ENCODE measurements at regions not wholly inside any gene's neighbourhood (a gene's known extent, or its start where the extent isn't known, plus 50 kb on each side); places are given as distances from the start of the nearest gene placed in this dataset.

DNA sequence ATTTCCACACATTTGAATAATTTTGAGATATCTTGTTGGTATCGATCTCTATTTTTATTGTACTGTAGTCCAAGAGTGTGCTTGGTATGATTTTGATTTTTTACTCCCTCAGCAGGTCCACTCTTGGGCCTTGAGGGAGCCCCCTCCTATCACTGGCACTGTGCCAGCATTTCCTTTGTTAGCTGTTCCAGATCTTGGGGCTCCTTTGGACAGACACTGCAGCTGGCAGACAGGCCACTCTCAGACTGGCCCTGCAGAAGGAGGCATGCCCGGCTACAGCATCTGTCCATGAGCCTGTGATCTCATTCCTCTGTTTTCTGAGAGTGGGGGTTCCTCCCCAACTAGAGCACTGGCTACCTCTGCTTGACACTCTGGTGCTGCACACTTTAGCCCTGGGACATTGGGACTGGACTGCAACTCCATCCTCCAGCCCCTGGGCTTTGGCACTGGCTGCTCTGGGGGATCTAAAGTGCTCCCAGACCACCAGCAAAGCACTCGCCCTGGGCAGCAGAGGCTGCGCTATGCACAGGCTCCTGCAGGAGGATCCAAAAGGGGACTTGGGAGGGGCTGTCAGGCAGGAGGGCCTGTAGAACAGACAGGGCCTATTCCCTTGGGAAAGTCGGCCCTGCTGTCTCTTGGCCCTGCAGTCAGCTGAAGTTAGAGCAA lies 271.3 kb upstream of the DMAC1 start:
- no peak for ATAC-seq
- TF ChIP-seq ESRRG (CRISPR knock-in tag; IDR thresholded peaks at IDR 0.05) (no peak), SNAI2 (CRISPR knock-in tag; IDR thresholded peaks at IDR 0.05) (no peak), ISL1 (CRISPR knock-in tag; IDR thresholded peaks at IDR 0.05) (no peak), TCF4 (CRISPR knock-in tag; IDR thresholded peaks at IDR 0.05; ENCODE audit: borderline replicate concordance) (no peak), TOX (CRISPR knock-in tag; IDR thresholded peaks at IDR 0.05; ENCODE audit: borderline replicate concordance) (no peak), ZNF8 (CRISPR knock-in tag; IDR thresholded peaks at IDR 0.05) (no peak), ARNTL (CRISPR knock-in tag; IDR thresholded peaks at IDR 0.05; ENCODE audit: borderline replicate concordance, low read depth) (no peak), GLIS3 (CRISPR knock-in tag; IDR thresholded peaks at IDR 0.05) (no peak), ZNF565 (CRISPR knock-in tag; conservative IDR thresholded peaks at IDR 0.05; ENCODE audit: low read depth) (no peak), CSDC2 (CRISPR knock-in tag; IDR thresholded peaks at IDR 0.05) (no peak), RARB (CRISPR knock-in tag; IDR thresholded peaks at IDR 0.05) (no peak)
- TF ChIP-seq, protein P1, sequence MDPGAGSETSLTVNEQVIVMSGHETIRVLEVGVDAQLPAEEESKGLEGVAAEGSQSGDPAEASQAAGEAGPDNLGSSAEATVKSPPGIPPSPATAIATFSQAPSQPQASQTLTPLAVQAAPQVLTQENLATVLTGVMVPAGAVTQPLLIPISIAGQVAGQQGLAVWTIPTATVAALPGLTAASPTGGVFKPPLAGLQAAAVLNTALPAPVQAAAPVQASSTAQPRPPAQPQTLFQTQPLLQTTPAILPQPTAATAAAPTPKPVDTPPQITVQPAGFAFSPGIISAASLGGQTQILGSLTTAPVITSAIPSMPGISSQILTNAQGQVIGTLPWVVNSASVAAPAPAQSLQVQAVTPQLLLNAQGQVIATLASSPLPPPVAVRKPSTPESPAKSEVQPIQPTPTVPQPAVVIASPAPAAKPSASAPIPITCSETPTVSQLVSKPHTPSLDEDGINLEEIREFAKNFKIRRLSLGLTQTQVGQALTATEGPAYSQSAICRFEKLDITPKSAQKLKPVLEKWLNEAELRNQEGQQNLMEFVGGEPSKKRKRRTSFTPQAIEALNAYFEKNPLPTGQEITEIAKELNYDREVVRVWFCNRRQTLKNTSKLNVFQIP (CRISPR knock-in tag; IDR thresholded peaks at IDR 0.05; ENCODE audit: borderline replicate concordance, low read depth): no peak

DNA sequence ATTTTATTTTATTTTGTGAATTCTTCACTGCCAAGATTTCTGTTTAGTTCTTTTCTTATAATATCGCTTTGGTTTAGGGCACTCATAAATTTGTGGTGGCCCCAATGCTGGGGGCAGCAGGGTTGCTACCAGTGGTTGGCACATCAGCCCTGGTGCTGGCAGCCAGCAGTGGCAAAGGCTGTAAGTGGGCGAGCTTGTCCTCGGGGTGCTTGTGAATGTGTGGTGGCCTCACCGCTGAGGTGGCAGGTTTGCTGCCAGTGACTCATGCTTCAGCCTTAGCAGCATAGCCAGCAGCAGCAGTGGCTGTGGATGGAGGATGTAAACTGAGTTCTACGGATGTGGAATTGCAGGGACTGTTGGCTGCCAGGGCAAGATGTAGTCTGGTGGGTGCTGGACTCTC lies 262.9 kb upstream of the DMAC1 start:
- no peak for ATAC-seq
- TF ChIP-seq ZNF565 (CRISPR knock-in tag; conservative IDR thresholded peaks at IDR 0.05; ENCODE audit: low read depth): no peak
- no peak for TF ChIP-seq ZNF8 (CRISPR knock-in tag; IDR thresholded peaks at IDR 0.05)
- no peak for TF ChIP-seq ESRRG (CRISPR knock-in tag; IDR thresholded peaks at IDR 0.05)
- TF ChIP-seq ARNTL (CRISPR knock-in tag; IDR thresholded peaks at IDR 0.05; ENCODE audit: borderline replicate concordance, low read depth): no peak
- TF ChIP-seq RARB (CRISPR knock-in tag; IDR thresholded peaks at IDR 0.05): no peak
- TF ChIP-seq, protein P2, sequence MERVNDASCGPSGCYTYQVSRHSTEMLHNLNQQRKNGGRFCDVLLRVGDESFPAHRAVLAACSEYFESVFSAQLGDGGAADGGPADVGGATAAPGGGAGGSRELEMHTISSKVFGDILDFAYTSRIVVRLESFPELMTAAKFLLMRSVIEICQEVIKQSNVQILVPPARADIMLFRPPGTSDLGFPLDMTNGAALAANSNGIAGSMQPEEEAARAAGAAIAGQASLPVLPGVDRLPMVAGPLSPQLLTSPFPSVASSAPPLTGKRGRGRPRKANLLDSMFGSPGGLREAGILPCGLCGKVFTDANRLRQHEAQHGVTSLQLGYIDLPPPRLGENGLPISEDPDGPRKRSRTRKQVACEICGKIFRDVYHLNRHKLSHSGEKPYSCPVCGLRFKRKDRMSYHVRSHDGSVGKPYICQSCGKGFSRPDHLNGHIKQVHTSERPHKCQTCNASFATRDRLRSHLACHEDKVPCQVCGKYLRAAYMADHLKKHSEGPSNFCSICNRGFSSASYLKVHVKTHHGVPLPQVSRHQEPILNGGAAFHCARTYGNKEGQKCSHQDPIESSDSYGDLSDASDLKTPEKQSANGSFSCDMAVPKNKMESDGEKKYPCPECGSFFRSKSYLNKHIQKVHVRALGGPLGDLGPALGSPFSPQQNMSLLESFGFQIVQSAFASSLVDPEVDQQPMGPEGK (CRISPR knock-in tag; IDR thresholded peaks at IDR 0.05; ENCODE audit: borderline replicate concordance): no peak
- TF ChIP-seq, protein P3, sequence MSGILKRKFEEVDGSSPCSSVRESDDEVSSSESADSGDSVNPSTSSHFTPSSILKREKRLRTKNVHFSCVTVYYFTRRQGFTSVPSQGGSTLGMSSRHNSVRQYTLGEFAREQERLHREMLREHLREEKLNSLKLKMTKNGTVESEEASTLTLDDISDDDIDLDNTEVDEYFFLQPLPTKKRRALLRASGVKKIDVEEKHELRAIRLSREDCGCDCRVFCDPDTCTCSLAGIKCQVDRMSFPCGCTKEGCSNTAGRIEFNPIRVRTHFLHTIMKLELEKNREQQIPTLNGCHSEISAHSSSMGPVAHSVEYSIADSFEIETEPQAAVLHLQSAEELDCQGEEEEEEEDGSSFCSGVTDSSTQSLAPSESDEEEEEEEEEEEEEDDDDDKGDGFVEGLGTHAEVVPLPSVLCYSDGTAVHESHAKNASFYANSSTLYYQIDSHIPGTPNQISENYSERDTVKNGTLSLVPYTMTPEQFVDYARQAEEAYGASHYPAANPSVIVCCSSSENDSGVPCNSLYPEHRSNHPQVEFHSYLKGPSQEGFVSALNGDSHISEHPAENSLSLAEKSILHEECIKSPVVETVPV (CRISPR knock-in tag; IDR thresholded peaks at IDR 0.05): no peak
- TF ChIP-seq OSR1 (CRISPR knock-in tag; IDR thresholded peaks at IDR 0.05): no peak

DNA sequence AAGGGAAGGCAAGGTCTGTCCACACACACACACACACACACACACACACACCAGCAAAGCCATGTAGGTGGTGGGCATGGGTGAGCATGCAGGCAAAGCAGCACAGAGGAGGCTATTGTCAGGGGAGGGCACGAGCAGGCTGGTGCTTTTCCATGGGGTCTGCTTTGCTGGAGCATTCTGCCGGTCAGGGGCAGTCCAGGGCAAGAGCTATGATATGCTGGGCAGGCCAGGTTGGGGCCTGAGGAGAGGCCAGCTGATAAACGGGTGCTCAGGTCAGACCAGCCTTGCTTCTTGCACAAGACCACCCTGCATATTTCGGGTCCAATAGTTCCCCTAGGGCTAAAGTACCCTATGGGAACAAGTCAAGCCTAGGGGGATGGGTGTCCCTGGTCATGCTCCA lies 253.9 kb upstream of the DMAC1 start:
- TF ChIP-seq ISL1 (CRISPR knock-in tag; IDR thresholded peaks at IDR 0.05) (no peak), GLIS3 (CRISPR knock-in tag; IDR thresholded peaks at IDR 0.05) (no peak), SNAI2 (CRISPR knock-in tag; IDR thresholded peaks at IDR 0.05) (no peak), ZNF565 (CRISPR knock-in tag; conservative IDR thresholded peaks at IDR 0.05; ENCODE audit: low read depth) (no peak), BACH2 (CRISPR knock-in tag; IDR thresholded peaks at IDR 0.05; ENCODE audit: borderline replicate concordance) (no peak), ZFP3 (CRISPR knock-in tag; IDR thresholded peaks at IDR 0.05) (no peak), PPARA (CRISPR knock-in tag; IDR thresholded peaks at IDR 0.05; ENCODE audit: borderline replicate concordance) (no peak), ZFP30 (CRISPR knock-in tag; IDR thresholded peaks at IDR 0.05) (no peak), ZNF70 (CRISPR knock-in tag; IDR thresholded peaks at IDR 0.05) (no peak)
- TF ChIP-seq, protein P4, sequence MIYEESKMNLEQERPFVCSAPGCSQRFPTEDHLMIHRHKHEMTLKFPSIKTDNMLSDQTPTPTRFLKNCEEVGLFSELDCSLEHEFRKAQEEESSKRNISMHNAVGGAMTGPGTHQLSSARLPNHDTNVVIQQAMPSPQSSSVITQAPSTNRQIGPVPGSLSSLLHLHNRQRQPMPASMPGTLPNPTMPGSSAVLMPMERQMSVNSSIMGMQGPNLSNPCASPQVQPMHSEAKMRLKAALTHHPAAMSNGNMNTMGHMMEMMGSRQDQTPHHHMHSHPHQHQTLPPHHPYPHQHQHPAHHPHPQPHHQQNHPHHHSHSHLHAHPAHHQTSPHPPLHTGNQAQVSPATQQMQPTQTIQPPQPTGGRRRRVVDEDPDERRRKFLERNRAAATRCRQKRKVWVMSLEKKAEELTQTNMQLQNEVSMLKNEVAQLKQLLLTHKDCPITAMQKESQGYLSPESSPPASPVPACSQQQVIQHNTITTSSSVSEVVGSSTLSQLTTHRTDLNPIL (CRISPR knock-in tag; IDR thresholded peaks at IDR 0.05; ENCODE audit: low read depth): no peak
- TF ChIP-seq, protein P1 (CRISPR knock-in tag; IDR thresholded peaks at IDR 0.05; ENCODE audit: borderline replicate concordance, low read depth): no peak
- ATAC-seq: no peak

All from SK-N-SH treated with all-trans-retinoic acid at 6 μM for 48 hours (cell line).